Progenitor cell of endocrine pancreas (in vitro differentiated cells): ENCODE measurements at regions not wholly inside any gene's neighbourhood (a gene's known extent, or its start where the extent isn't known, plus 50 kb on each side); places are given as distances from the start of the nearest gene placed in this dataset.
"Not testable (repeated sequence)": the region's sequence is repeated elsewhere in the genome, so short reads cannot be mapped to it uniquely, and the experiment has no call there.

Experiments used
- DNase-seq: peaks from one replicate; pipeline ENCODE4 v3.0.0; 2021; ENCODE audit warnings: low spot score; ENCODE audit not compliant: unreplicated experiment
- H3K27ac Mint-ChIP-seq: 2 replicates; pipeline ENCODE4 v1.8.0; 2021; ENCODE audit warnings: mild to moderate bottlenecking, moderate library complexity, mixed read lengths
- H3K27me3 Mint-ChIP-seq: 2 replicates; pipeline ENCODE4 v1.8.0; 2021; ENCODE audit warnings: mixed read lengths
- H3K36me3 Mint-ChIP-seq: 2 replicates; pipeline ENCODE4 v1.8.0; 2022; ENCODE audit warnings: mixed read lengths; ENCODE audit not compliant: insufficient read depth
- H3K4me1 Mint-ChIP-seq: 2 replicates; pipeline ENCODE4 v1.8.0; 2021; ENCODE audit warnings: low read depth, mixed read lengths
- H3K4me3 Mint-ChIP-seq: 2 replicates; pipeline ENCODE4 v1.8.0; 2021; ENCODE audit warnings: low read depth, mild to moderate bottlenecking, moderate library complexity, mixed read lengths
- H3K9me3 Mint-ChIP-seq: 2 replicates; pipeline ENCODE4 v1.8.0; 2021; ENCODE audit warnings: low read depth, mixed read lengths
- CTCF ChIP-seq: fragments of 200-600 bp; sonication (generic); IDR thresholded peaks from one replicate; pipeline ENCODE4 v1.5.0; 2021; ENCODE audit warnings: antibody characterized with exemption, mild to moderate bottlenecking; ENCODE audit not compliant: unreplicated experiment

- H3K4me1 Mint-ChIP-seq, result no peaks in the 10 kb centered on the region
- H3K36me3 Mint-ChIP-seq, result no peaks in the 10 kb centered on the region
- DNase-seq, result no peak
- no peak for TF ChIP-seq CTCF
- no peak overlapping the region for H3K27ac Mint-ChIP-seq
- no peaks in the 10 kb centered on the region for H3K27me3 Mint-ChIP-seq
- H3K4me3 Mint-ChIP-seq, result no peak overlapping the region
- peaks cover 42% of the 10 kb centered on the region for H3K9me3 Mint-ChIP-seq
Measured at GRCh38 chr17:22158364-22158763, 466.0 kb downstream of the KCNJ18 start.

GRCh38 chr17:22161376-22161775 is 469.1 kb downstream of the KCNJ18 start:
- peaks cover 26% of the 10 kb centered on the region for H3K9me3 Mint-ChIP-seq
- no peak for DNase-seq
- H3K36me3 Mint-ChIP-seq, result no peaks in the 10 kb centered on the region
- no peaks in the 10 kb centered on the region for H3K27me3 Mint-ChIP-seq
- H3K4me1 Mint-ChIP-seq, result no peaks in the 10 kb centered on the region
- no peak for TF ChIP-seq CTCF
- H3K4me3 Mint-ChIP-seq, result no peak overlapping the region
- no peak overlapping the region for H3K27ac Mint-ChIP-seq

GRCh38 chr17:22171631-22172030 is 479.3 kb downstream of the KCNJ18 start:
- H3K27ac Mint-ChIP-seq, result no peak overlapping the region

GRCh38 chr17:22193113-22193512 is 500.8 kb downstream of the KCNJ18 start:
- no peak for TF ChIP-seq CTCF
- no peak overlapping the region for H3K27ac Mint-ChIP-seq
- no peaks in the 10 kb centered on the region for H3K27me3 Mint-ChIP-seq

More at GRCh38 chr17:22171631-22172030, 479.3 kb downstream of the KCNJ18 start:
- no peak overlapping the region for H3K4me3 Mint-ChIP-seq
- H3K27me3 Mint-ChIP-seq, result no peaks in the 10 kb centered on the region
- peaks cover 33% of the 10 kb centered on the region for H3K9me3 Mint-ChIP-seq
- no peaks in the 10 kb centered on the region for H3K4me1 Mint-ChIP-seq
- no peaks in the 10 kb centered on the region for H3K36me3 Mint-ChIP-seq
- DNase-seq, result no peak
- TF ChIP-seq CTCF, result no peak

GRCh38 chr17:22200187-22200586 is 507.9 kb downstream of the KCNJ18 start:
- H3K36me3 Mint-ChIP-seq, H3K4me1 Mint-ChIP-seq, H3K4me3 Mint-ChIP-seq, DNase-seq, H3K27ac Mint-ChIP-seq, H3K27me3 Mint-ChIP-seq: not testable (repeated sequence)
- H3K9me3 Mint-ChIP-seq, result peaks cover 32% of the 10 kb centered on the region

More at GRCh38 chr17:22193113-22193512, 500.8 kb downstream of the KCNJ18 start:
- Mint-ChIP-seq H3K4me1 (no peaks in the 10 kb centered on the region), H3K4me3 (no peak overlapping the region), H3K9me3 (peaks cover 33% of the 10 kb centered on the region), H3K36me3 (peaks cover 1% of the 10 kb centered on the region)
- no peak for DNase-seq

GRCh38 chr17:22202702-22203101 is 510.4 kb downstream of the KCNJ18 start:
- Mint-ChIP-seq H3K36me3 (peaks cover 1% of the 10 kb centered on the region), H3K27me3 (no peaks in the 10 kb centered on the region), H3K27ac (no peak overlapping the region), H3K4me3 (no peak overlapping the region), H3K9me3 (peaks cover 26% of the 10 kb centered on the region), H3K4me1 (no peaks in the 10 kb centered on the region)
- DNase-seq, result no peak
- no peak for TF ChIP-seq CTCF
